ENCODE measurements at regions not wholly inside any gene's neighbourhood (a gene's known extent, or its start where the extent isn't known, plus 50 kb on each side); places are given as distances from the start of the nearest gene placed in this dataset.
"Not testable (repeated sequence)": the region's sequence is repeated elsewhere in the genome, so short reads cannot be mapped to it uniquely, and the experiment has no call there.

DNA sequence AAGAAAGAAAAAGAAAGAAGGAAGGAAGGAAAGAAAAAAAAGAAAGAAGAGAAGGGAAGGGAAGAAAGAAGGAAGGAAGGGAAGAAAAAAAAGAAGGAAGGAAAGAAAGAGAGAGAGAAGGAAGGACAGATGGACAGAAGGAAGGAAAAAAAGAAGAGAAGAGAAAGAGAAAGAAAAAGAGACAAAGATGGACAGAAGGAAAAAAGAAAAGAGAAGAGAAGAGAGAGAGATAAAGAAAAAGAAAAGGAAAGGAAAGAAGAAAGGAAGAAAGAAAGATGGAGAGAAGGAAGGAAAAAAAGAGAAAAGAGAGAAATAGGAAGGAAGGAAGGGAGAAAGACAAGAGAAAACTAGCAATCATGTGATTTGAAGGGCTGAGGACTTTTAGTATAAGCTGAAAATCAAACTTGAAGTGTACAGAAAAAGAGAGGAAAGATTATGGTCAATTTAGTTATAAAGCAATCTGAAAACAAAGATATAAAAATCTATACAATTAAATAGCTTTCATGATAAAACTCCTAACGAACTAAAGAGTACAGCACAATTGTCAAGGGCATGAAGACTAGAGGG lies 115.3 kb downstream of the LTN1 start:
- DNase-seq = no peak

DNA sequence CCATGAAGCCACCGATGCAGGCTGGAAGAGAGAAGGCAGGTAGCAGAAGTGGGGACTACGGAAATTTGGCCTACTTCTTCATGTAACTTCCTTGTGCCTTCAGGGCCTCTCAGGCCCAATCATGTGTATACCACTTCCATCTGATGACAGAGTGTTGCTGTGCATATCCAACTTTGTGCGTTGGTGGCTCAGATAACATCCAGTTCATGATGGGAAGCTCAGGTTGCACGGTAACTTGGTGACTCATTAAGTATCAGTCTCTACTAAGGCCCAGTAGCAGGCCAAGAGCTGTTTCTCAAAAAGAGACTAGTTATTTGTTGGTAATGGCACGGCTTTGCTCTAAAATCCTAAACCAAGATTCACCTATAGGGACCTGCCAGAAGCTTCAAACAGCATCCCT lies 117.6 kb downstream of the LTN1 start:
- no peak for DNase-seq

DNA sequence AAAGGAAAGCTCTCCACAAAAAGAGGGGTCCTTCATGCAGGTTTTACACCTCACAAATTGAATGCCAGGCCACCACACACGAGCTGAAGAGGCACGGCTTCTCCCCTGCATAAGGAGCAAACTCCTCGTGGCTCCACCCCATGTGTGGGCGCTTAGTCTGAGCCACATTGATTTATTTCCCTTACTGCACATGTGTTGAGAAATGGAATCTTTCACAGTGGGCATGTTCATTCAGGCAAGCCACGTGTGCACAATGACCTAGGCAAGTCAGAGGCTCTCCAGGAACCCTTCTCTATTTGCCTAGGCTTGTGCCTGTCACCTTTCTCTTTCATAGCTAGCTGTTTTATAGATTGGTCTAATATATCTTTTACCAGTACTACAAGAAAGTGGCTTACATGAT lies 120.5 kb downstream of the LTN1 start:
- DNase-seq = no peak

DNA sequence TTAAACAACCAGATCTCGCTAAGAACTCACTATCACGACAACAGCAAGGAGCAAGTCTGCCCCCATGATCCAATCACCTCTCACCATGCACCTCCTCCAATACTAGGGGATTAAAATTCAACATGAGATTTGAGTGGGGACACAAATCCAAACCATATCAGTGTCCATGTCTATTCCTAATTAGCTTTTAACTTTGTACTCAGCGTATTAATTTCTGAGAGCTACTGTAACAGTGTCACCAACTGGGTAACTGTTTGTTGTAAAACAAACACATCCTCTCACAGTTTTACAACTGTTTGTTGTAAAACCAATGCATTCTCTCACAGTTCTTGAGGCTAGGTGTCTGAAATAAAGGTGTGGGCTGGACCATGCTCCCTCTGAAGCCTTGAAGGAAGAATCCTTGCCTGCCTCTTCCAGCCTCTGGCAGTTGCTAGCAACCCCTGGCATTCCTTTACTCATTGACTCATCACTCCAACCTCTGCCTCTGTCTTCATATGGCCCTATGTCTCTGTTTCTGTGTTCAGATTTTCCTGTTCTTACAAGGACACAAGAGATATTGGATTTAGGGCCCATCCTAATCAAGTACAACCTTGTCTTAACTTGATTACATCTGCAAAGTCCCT lies 121.2 kb downstream of the LTN1 start:
- no peak for DNase-seq

DNA sequence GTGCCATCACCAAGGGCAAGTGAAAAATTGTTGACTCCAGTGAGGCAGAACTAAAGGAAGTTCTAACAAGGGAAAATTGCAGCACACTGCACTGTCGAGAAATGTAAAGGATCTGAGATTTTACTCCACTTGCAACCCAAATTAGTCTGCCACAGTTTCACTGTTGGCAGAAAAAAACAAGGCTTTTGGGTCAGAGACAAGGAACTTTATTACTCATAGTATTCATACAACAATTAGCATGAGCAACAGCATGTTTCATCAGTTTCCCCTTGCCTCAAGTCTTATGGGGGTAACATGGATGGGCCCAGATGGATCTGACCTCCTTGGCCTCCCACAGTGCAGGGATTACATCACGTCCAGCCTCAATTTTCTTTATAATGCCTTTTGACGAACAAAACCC lies 125.3 kb downstream of the LTN1 start:
- no peak for DNase-seq

DNA sequence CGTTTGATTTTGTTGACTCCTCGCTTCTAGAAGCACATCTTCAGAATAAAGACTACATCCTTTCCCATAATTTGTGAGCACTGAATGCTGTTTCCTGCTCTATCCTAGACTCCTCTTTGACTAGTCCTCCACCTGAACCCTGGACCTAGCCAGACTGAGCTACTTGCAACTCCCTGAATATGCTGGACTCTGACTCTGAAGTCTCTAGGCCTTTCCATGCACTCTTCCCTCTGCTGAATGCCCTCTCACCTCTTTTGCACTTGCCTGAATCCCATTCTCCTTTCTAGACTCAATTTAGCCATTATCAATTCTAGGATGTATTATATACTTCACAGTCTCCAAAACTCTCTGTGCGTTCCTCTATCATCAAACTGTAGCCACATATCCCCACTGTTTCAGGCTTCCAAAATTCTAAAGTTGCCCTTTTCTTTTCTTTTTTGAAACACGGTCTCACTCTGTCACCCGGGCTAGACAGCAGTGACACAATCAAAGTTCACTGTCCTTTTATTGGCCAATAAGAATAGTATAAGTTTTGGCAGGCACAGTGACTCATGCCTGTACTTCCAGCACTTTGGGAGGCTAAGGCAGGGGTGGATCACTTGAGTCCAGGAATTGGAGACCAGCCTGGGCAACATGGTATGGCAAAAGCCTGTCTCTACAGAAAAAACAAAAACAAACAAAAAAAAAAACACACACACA lies 127.0 kb downstream of the LTN1 start:
- no peak for DNase-seq

DNA sequence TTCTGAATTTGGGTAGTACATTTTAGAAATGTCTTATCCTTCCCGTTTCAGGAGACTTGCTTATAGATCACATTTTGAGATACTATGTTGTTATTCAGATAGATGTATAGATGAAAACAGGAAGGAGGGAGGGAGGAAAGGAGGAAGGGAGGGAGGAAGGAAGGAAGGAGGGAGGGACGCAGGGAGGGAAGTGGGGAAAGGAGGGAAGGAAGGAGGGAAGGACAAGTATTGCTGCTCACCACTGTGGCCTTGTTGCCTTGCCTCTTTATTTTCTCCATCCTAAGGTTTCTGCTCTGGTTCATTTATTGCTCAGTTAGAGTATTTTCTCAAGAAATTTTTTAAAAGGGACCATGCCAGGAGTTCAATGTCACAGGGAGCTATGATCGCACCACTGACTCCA lies 134.3 kb downstream of the LTN1 start:
- no peak for DNase-seq

DNA sequence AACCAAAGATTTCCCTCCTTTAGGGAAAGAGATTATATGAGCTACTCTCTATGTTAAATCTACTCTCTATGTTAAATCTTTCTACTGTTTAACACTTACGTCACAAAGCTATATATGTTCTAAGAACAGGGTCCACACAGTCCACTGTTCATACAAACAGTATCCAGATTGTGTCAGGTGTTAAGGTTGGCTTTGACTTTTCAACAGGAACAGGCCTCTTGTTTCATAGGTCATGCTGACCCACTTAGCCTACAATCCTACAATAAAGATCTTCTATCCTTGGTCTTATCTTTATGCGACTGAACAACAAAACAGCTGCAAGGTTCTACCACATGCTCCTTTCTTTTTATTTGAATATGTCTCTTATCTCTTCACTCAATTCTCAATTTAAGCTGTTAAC lies 134.9 kb downstream of the LTN1 start:
- no peak for DNase-seq

DNA sequence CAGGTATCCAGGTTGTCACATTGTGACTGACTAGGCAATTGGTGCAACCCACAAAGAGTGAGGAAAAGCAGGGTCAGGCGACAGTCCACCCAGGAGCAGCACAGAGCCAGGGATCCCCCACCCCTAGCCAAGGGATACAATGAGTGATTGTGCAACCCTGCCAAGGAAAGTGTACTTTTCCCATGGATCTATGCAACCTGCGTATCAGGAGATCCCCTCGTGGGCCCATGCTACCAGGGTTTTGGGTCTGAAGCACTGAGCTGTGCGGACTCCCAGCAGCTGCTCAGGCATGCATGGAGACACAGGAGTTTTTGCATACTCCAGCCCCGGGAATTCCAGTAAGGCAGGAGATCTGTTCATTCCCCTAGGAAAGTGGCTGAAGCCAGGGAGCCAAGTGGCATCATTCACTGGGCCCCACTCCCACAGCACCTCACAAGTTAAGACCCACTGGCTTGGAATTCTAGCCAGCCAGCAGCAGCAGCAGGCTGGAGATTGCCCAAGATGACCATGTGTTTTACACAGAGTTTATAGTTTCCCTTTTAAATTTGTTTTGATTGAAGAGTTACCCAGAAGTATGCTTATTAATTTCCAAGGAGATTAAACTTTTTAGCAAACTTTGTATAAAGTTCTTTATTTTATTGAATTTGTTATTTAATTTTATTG lies 136.0 kb downstream of the LTN1 start:
- no peak for DNase-seq

DNA sequence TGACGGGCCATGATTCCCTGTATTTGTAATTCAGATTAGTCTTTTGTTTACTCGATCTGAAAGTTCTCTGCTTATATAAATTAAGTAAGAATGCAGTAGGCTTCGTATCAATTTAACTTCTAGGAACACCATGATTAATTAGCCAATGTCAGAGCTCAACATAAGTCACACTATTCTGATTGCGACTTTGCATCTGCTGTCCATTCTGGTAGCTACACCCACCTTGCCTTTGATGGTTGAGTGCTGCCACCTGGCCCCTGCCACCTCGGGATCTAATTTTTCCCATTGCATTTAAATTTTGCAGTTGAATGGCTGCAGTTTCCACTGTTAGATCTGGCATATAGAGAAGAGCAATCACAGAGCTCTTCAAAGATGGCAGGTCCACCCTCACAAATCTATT lies 140.0 kb downstream of the LTN1 start:
- no peak for DNase-seq

DNA sequence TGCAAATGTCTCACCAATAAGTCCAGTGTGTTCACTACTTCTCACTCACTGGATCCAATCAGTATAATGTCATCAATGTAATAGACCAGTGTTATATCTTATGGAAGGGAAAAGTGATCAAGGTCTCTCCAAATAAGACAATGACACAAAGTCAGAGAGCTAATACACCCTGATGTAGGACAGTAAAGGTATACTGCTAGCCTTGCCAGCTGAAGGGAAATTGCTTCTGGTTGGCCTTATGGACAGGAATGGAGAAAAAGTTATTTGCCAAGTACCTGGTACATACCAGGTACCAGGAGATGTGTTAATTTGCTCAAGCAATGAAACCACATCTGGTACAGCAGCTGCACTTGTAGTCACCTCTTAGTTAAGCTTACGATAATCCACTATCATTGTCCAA lies 141.0 kb downstream of the LTN1 start:
- no peak for DNase-seq

DNA sequence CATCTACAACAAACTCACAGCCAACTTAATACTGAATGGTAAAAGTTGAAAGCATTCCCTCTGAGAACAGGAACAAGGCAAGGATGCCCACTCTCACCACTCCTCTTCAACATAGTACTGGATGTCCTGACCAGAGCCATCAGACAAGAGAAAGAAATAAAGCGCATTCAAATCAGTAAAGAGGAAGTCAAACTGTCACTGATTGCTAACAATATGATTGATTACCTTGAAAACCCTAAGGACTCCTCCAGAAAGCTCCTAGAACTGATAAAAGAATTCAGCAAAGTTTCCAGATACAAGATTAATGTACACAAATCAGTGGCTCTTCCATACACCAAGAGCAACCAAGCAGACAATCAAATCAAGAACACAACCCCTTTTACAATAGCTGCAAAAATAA lies 153.4 kb downstream of the LTN1 start:
- DNase-seq = not testable (repeated sequence)

DNA sequence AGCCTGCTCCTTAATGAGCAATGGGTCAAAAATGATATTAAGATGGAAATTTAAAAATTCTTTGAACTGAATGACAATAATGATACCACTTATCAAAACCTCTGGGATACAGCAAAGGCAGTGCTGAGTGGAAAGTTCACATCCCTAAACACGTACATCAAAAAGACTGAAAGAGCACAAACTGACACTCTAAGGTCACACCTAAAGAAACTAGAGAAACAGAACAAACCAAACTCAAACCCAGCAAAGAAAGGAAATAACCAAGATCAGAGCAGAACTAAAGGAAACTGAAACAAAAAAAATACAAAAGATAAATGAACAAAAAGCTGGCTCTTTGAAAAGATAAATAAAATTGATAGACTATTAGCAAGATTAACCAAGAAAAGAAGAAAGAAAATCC lies 155.3 kb downstream of the LTN1 start:
- DNase-seq = not testable (repeated sequence)

DNA sequence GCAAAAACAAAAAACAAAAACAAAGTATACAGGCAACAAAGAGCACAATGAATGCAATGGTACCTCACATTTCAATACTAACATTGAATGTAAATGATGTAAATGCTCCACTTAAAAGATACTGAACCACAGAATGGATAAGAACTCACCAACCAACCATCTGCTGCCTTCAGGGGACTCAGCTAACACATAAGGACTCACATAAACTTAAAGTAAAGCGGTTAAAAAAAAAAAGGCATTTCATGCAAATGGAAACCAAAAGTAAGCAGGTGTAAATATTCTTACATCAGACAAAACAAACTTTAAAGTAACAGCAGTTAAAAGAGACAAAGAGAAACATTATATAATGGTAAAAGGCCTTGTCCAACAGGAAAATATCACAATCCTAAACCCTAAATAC lies 156.1 kb downstream of the LTN1 start:
- not testable (repeated sequence) for DNase-seq

DNA sequence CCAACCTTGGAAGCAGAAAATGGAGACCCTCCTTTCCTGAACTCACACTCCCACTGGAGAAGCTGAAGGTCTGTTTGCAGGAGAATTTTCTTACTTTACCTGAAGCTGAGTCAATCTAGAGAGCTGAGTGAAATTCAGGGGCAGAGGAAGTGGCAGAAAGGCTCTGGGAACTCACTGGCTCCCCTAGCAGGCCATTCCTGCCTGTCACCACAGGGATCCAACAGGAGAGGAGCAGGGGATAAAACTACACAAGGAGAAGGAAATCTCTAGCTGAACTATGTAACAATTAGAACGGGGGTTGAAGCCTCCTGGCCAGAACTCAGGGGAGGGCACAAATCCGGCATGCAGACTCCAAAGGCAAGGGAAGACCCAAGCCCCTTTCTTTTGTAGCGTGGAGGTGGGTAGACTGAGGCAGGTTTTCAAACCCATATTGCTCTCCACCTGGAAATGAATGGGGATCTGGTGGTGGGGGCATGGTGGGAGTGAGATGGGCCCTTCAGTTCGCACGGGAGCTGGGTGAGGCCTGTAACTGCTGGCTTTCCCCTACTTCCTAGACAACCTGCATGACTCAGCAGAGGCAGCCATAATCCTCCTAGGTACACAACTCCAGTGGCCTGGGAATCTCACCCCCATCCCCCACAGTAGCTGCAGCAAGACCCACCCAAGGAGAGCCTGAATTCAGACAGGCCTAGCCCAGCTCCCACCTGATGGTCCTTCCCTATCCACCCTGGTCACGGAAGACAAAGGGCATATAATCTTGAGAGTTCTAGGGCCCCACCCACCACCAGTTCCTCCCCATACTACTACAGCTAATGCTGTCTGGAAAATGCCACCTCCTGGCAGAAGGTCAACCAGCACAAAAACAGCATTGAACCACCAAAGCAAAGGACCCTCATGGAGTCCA lies 158.1 kb downstream of the LTN1 start:
- DNase-seq = no peak

DNA sequence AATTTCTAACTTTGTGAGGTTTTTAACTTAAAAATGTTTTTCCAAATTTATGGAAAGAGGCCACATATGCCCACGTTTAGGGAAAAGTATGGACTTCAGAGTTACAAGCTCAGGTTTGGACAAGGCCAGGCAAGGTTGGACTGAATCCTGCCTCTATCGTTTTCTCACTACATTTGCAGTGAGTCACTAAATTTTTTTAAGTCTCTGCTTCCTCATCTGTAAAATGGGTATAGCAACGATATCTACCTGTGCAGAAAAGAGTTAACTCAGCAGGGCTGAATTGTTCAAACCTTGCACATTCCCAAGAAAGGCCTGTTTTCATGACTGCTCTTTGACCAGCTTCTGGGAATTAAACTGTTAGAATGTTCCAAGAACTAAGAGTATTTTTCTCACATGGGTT lies 159.1 kb downstream of the LTN1 start:
- DNase-seq = no peak

DNA sequence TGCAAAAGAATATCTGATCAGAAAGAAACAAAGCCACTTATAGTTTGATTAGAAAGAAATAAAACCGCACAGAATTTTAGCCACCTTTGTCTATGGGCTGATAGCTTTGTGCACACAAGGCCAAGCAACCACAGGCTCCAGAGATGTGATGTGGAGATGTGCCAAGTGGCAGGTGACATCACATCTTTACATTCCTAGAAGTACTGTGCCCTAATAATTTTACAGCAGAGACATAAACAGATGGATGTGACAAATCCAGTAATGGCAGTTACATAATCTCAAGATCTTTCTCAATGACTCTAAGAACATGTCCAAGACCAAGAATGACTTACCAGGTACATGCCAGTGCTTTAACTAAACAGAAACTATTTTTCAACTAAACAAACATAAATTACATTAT lies 159.5 kb downstream of the LTN1 start:
- no peak for DNase-seq

DNA sequence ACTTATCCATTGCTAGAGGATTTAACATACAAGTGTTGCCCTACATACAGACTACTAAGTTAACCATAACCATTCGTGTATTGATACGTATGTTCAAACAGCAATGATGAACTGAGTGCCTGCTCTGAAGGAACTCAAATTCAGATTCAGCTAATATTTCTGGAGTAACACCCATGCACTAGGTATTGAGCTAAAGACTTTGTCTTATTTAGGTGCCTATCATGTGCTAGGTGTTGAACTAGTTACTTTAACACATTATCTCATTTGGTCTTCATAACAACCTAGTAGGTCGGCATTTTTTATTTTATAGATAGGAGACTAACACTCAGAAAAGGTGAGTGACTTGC lies 160.0 kb downstream of the LTN1 start:
- no peak for DNase-seq

DNA sequence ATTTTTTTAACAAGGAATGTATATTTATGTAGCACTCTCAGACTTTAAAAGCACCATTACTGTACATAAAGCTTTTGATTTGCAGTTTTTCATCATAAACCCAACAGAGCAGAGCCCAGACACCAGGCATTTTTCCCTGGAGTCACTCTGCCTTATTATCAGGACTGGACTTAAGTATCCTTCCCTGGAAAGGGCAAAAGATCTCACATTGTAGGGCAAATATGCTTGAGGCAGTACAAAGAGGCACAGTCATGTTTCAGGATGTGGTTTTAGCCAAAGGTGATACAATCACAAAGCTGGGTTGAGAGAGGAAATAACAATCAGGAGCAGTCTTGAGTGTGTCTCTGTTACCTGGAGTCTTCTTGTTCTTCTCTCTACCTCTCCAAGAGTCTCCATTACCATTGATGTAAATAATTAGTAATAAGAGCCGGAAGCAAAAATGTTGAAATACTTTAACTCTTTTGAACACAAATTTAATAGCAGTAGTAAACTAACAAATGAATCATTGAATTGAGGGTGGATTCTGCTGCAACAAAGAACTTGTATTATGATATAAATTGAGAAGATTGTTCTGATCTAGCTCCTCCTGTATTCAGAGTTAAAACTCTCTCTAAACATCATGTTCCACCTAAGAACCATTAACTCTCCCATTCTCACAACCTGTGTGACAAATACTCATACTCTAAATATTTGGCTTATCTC lies 160.5 kb downstream of the LTN1 start:
- DNase-seq = no peak

DNA sequence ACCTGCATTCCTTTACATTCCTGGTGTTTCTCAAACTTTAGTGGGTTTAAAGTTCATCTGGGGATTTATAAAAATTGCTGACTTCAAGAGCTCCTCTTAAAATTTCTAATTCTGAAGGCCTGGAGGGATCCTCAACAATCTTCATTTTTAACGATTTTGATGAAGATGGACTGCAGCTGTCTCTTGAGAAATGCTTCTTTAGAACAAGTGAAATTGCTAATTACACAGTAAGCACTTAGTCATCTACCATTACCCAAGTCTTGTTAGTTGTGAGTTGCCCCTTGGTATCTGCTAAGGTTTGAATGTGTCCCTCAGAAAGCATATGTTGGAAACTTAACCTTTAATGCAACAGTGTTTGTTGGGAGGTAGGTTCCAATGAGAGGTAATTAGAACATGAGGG lies 163.7 kb downstream of the LTN1 start:
- no peak for DNase-seq

DNA sequence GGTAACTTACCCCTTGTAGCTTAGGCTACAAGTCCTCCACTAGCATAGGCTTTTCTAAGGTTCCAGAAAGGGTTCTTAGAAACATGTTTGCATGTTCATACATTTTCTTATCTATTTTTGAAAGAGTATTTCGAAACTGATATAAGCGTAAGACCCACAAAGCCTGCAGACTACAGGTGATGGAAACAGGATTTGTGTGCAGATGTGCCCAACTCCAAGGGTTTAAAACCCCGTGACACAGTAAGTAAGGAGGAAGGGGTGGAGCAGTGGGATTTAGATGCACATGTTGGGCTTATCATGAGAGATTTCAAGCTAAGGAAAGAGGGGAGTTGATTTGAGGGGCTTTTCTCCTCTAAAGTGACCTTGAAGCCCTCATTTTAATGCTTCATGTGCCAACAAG lies 164.7 kb downstream of the LTN1 start:
- no peak for DNase-seq

DNA sequence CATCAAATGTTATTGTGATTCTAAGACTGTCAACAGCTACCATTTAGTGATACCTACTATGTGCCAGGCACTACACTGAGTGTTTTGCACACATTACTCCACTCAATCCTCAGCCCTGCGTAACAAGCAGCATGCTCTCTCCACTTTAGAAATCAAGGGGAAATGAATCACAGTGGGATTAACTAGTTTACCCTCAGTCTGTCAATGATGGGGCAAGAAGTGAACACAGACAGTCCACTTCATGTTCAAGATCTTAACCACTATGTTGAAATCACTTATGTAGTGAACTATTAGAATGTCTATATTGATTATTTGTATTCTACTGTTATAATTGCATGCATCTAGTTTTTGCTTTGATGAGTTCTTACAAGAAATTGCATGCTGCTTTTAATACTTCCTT lies 165.3 kb downstream of the LTN1 start:
- no peak for DNase-seq

DNA sequence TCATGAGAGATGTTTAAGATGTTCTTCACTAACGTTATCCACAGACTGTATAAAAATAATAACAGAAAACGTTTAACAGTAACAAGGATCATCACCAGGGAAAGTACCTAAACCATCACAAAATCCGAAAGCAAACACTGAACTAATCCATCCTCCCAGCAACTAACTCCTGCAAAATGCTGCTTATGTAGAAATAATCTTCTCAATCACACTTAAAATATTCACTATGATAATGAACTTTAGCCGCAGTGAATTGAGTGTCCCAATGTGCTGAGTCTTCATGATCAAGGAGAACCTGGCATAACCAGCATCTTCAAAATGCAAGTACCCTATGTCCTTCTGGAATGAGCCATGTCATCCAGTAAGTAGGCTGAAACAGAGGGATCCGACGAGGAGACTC lies 166.1 kb downstream of the LTN1 start:
- DNase-seq = no peak
